GM23338 (cell line): ENCODE measurements at regions not wholly inside any gene's neighbourhood (a gene's known extent, or its start where the extent isn't known, plus 50 kb on each side); places are given as distances from the start of the nearest gene placed in this dataset.

Source experiments
- EZH2 ChIP-seq: fragments of 200-600 bp; sonication (generic); IDR thresholded peaks from one replicate; pipeline ENCODE4 v1.8.0; 2017; ENCODE audit warnings: antibody characterized with exemption, mild to moderate bottlenecking, low read depth; ENCODE audit not compliant: unreplicated experiment
- EZH2phosphoT487 ChIP-seq: fragments of 200-600 bp; sonication (generic); IDR thresholded peaks from one replicate; pipeline ENCODE4 v1.8.1; 2018; ENCODE audit warnings: antibody characterized with exemption; ENCODE audit not compliant: unreplicated experiment
- NANOG ChIP-seq: IDR thresholded peaks from 2 replicates; pipeline ENCODE4 v1.6.1; 2016; ENCODE audit warnings: antibody characterized with exemption, borderline replicate concordance
- POLR2AphosphoS5 ChIP-seq: IDR thresholded peaks from 2 replicates; pipeline ENCODE4 v1.6.1; 2016; ENCODE audit warnings: antibody characterized with exemption, low read depth
- REST ChIP-seq: IDR thresholded peaks from one replicate; pipeline ENCODE4 v1.6.1; 2018; ENCODE audit warnings: antibody characterized with exemption; ENCODE audit not compliant: unreplicated experiment
- ZNF331 ChIP-seq: fragments of 250-450 bp; sonication (Bioruptor Pico); IDR thresholded peaks from 2 replicates; pipeline ENCODE4 v1.5.0; 2020; ENCODE audit warnings: low read depth, mild to moderate bottlenecking, moderate library complexity
- TF ChIP-seq, protein P1 (sequence below): fragments of 250-450 bp; sonication (Bioruptor Pico); IDR thresholded peaks from 2 replicates; pipeline ENCODE4 v1.5.0; 2020; ENCODE audit warnings: mild to moderate bottlenecking, moderate library complexity

GRCh38 chr9:107148216-107148615, 134.9 kb upstream of the RAD23B start (continued):
- TF ChIP-seq, protein P1, sequence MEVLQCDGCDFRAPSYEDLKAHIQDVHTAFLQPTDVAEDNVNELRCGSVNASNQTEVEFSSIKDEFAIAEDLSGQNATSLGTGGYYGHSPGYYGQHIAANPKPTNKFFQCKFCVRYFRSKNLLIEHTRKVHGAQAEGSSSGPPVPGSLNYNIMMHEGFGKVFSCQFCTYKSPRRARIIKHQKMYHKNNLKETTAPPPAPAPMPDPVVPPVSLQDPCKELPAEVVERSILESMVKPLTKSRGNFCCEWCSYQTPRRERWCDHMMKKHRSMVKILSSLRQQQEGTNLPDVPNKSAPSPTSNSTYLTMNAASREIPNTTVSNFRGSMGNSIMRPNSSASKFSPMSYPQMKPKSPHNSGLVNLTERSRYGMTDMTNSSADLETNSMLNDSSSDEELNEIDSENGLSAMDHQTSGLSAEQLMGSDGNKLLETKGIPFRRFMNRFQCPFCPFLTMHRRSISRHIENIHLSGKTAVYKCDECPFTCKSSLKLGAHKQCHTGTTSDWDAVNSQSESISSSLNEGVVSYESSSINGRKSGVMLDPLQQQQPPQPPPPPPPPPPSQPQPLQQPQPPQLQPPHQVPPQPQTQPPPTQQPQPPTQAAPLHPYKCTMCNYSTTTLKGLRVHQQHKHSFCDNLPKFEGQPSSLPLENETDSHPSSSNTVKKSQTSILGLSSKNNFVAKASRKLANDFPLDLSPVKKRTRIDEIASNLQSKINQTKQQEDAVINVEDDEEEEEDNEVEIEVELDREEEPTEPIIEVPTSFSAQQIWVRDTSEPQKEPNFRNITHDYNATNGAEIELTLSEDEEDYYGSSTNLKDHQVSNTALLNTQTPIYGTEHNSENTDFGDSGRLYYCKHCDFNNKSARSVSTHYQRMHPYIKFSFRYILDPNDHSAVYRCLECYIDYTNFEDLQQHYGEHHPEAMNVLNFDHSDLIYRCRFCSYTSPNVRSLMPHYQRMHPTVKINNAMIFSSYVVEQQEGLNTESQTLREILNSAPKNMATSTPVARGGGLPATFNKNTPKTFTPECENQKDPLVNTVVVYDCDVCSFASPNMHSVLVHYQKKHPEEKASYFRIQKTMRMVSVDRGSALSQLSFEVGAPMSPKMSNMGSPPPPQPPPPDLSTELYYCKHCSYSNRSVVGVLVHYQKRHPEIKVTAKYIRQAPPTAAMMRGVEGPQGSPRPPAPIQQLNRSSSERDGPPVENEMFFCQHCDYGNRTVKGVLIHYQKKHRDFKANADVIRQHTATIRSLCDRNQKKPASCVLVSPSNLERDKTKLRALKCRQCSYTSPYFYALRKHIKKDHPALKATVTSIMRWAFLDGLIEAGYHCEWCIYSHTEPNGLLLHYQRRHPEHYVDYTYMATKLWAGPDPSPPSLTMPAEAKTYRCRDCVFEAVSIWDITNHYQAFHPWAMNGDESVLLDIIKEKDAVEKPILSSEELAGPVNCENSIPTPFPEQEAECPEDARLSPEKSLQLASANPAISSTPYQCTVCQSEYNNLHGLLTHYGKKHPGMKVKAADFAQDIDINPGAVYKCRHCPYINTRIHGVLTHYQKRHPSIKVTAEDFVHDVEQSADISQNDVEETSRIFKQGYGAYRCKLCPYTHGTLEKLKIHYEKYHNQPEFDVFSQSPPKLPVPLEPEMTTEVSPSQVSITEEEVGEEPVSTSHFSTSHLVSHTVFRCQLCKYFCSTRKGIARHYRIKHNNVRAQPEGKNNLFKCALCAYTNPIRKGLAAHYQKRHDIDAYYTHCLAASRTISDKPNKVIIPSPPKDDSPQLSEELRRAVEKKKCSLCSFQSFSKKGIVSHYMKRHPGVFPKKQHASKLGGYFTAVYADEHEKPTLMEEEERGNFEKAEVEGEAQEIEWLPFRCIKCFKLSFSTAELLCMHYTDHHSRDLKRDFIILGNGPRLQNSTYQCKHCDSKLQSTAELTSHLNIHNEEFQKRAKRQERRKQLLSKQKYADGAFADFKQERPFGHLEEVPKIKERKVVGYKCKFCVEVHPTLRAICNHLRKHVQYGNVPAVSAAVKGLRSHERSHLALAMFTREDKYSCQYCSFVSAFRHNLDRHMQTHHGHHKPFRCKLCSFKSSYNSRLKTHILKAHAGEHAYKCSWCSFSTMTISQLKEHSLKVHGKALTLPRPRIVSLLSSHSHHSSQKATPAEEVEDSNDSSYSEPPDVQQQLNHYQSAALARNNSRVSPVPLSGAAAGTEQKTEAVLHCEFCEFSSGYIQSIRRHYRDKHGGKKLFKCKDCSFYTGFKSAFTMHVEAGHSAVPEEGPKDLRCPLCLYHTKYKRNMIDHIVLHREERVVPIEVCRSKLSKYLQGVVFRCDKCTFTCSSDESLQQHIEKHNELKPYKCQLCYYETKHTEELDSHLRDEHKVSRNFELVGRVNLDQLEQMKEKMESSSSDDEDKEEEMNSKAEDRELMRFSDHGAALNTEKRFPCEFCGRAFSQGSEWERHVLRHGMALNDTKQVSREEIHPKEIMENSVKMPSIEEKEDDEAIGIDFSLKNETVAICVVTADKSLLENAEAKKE: no peak
- TF ChIP-seq NANOG (no peak), EZH2phosphoT487 (no peak), REST (no peak), POLR2AphosphoS5 (no peak), EZH2 (no peak), ZNF331 (CRISPR knock-in tag) (no peak)
